Tibial artery (tissue), 4 donors: ENCODE measurements at regions not wholly inside any gene's neighbourhood (a gene's known extent, or its start where the extent isn't known, plus 50 kb on each side); places are given as distances from the start of the nearest gene placed in this dataset.

Source experiments
- DNase-seq, 2 donors: peaks; one replicate each; pipeline ENCODE4 v3.0.0-alpha.2; 2019
- H3K27ac ChIP-seq, 2 donors: fragments of 200-600 bp; sonication (generic) in 1 of 2; 1 replicate in 1 of 2; 2 replicates in 1 of 2; pipeline ENCODE4 v1.5.1; 2018 to 2019; ENCODE audit warnings: mild to moderate bottlenecking in 1 of 2
- H3K27me3 ChIP-seq, 2 donors: fragments of 200-600 bp; sonication (generic) in 1 of 2; one replicate each; pipeline versions ENCODE4 v1.5.1 to v1.6.0; 2016 to 2019
- H3K36me3 ChIP-seq, 3 donors: fragments of 200-600 bp; sonication (generic) in 2 of 3; one replicate each; pipeline ENCODE4 v1.5.1; 2016 to 2019; ENCODE audit warnings: mild to moderate bottlenecking in 2 of 3
- H3K4me1 ChIP-seq, 4 donors: fragments of 200-600 bp; sonication (generic) in 2 of 4; 1 replicate in 3 of 4; 2 replicates in 1 of 4; pipeline ENCODE4 v1.5.1; 2016 to 2019
- H3K4me3 ChIP-seq, 2 donors: fragments of 200-600 bp; sonication (generic) in 1 of 2; 1 replicate in 1 of 2; 2 replicates in 1 of 2; pipeline ENCODE4 v1.5.1; 2018 to 2019; ENCODE audit warnings: mild to moderate bottlenecking in 2 of 2
- H3K9me3 ChIP-seq, 3 donors: fragments of 200-600 bp; sonication (generic) in 1 of 3; one replicate each; pipeline ENCODE4 v1.5.1; 2016 to 2019
- CTCF ChIP-seq, 2 experiments: fragments of 200-600 bp in 1 of 2; fragments of 450-650 bp in 1 of 2; IDR thresholded peaks; one replicate each; pipeline ENCODE4 v1.5.1; 2017 to 2019; ENCODE audit warnings: antibody characterized with exemption in 2 of 2, mild to moderate bottlenecking in 1 of 2, moderate library complexity in 1 of 2
- intact Hi-C: fragments of 100-400 bp; cut with DNase I; formaldehyde crosslinking; loops from one replicate; pipeline ENCODE4 v1.15.0; 2023; ENCODE audit warnings: low total_unique reads

- Histone ChIP-seq H3K27ac (no peak overlapping the region), H3K9me3 (no peaks in the 10 kb centered on the region), H3K4me3 (no peak overlapping the region), H3K27me3 (no peaks in the 10 kb centered on the region), H3K4me1 (peaks cover 0 to 10% (median 0%) of the 10 kb centered on the region in 4 donors), H3K36me3 (no peaks in the 10 kb centered on the region)
- DNase-seq, result no peak
- intact Hi-C loops, result no loop called here
- TF ChIP-seq CTCF (IDR thresholded peaks at IDR 0.05), result no peak
Observed at GRCh38 chr2:207296265-207296948, 130.7 kb upstream of the KLF7 start.

- TF ChIP-seq CTCF (IDR thresholded peaks at IDR 0.05), result no peak
- H3K4me1 ChIP-seq, result peaks cover 0 to 19% (median 0%) of the 10 kb centered on the region in 4 donors
Observed at GRCh38 chr2:207300817-207301216, 135.1 kb upstream of the KLF7 start.

GRCh38 chr2:207304761-207305160, 139.0 kb upstream of the KLF7 start:
- no peaks in the 10 kb centered on the region for H3K36me3 ChIP-seq
- DNase-seq, result no peak
- H3K4me3 ChIP-seq, result no peak overlapping the region
- intact Hi-C loops, result no loop called here
- H3K9me3 ChIP-seq, result no peaks in the 10 kb centered on the region
- H3K27ac ChIP-seq, result no peak overlapping the region
- no peak for TF ChIP-seq CTCF (IDR thresholded peaks at IDR 0.05)
- H3K4me1 ChIP-seq, result peaks cover 0 to 9% (median 0%) of the 10 kb centered on the region in 4 donors
- H3K27me3 ChIP-seq, result no peaks in the 10 kb centered on the region

More at GRCh38 chr2:207300817-207301216, 135.1 kb upstream of the KLF7 start:
- no peak overlapping the region for H3K4me3 ChIP-seq
- no peak overlapping the region for H3K27ac ChIP-seq
- no peaks in the 10 kb centered on the region for H3K27me3 ChIP-seq
- intact Hi-C loops, result no loop called here
- H3K36me3 ChIP-seq, result no peaks in the 10 kb centered on the region
- H3K9me3 ChIP-seq, result no peaks in the 10 kb centered on the region
- no peak for DNase-seq

- TF ChIP-seq CTCF (IDR thresholded peaks at IDR 0.05), result no peak
- Histone ChIP-seq H3K27ac (no peak overlapping the region), H3K4me3 (no peak overlapping the region), H3K9me3 (no peaks in the 10 kb centered on the region), H3K27me3 (no peaks in the 10 kb centered on the region), H3K4me1 (peaks cover 0 to 16% (median 0%) of the 10 kb centered on the region in 4 donors), H3K36me3 (no peaks in the 10 kb centered on the region)
- intact Hi-C loops, result no loop called here
- no peak for DNase-seq
Observed at GRCh38 chr2:207308519-207309224, 142.9 kb upstream of the KLF7 start.

- no peak overlapping the region for H3K4me3 ChIP-seq
- TF ChIP-seq CTCF (IDR thresholded peaks at IDR 0.05), result no peak
- H3K27ac ChIP-seq, result no peak overlapping the region
- H3K36me3 ChIP-seq, result no peaks in the 10 kb centered on the region
- H3K4me1 ChIP-seq, result peaks cover 0 to 7% (median 0%) of the 10 kb centered on the region in 4 donors
- DNase-seq, result peak; percentile 61 to 67
- H3K9me3 ChIP-seq, result no peaks in the 10 kb centered on the region
- no peaks in the 10 kb centered on the region for H3K27me3 ChIP-seq
- intact Hi-C loops, result no loop called here
Observed at GRCh38 chr2:207311316-207312005, 145.7 kb upstream of the KLF7 start.
